ENCODE measurements at regions not wholly inside any gene's neighbourhood (a gene's known extent, or its start where the extent isn't known, plus 50 kb on each side); places are given as distances from the start of the nearest gene placed in this dataset.

DNA sequence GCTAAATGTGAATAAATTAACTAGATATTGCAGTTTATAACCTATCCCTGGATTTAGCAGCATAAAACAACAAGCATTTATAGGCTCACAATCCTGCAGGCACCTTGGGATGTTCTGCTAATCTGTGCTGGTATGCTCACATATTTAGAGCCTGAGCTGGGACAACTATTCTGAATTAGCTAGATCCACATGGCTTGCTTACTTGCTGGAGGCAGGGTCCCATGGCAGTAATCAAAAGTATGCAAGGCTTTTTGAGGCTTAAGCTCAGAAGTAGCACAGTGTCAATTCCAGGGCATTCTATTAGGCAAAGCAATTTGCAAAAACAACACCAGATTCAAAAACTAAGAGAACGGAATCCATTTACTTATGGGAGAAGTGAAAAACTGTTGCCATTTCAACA lies 745.0 kb upstream of the ACO1 start:
- H4K20me1 ChIP-seq (ENCODE audit: control insufficient read depth, insufficient read depth, low read depth, low read length), result no peaks in the 10 kb centered on the region
- no peaks in the 10 kb centered on the region for H3K4me1 ChIP-seq (ENCODE audit: control insufficient read depth, low read length)
- H3K4me2 ChIP-seq (ENCODE audit: low read length), result no peak overlapping the region
- no peaks in the 10 kb centered on the region for H3K36me3 ChIP-seq (ENCODE audit: control insufficient read depth, low read length)
- H3F3A ChIP-seq (ENCODE audit: control insufficient read depth, insufficient read depth), result no peaks in the 10 kb centered on the region
- H3K9me3 ChIP-seq (ENCODE audit: control insufficient read depth, insufficient read depth, low read length), result no peaks in the 10 kb centered on the region
- TF ChIP-seq, protein P1, sequence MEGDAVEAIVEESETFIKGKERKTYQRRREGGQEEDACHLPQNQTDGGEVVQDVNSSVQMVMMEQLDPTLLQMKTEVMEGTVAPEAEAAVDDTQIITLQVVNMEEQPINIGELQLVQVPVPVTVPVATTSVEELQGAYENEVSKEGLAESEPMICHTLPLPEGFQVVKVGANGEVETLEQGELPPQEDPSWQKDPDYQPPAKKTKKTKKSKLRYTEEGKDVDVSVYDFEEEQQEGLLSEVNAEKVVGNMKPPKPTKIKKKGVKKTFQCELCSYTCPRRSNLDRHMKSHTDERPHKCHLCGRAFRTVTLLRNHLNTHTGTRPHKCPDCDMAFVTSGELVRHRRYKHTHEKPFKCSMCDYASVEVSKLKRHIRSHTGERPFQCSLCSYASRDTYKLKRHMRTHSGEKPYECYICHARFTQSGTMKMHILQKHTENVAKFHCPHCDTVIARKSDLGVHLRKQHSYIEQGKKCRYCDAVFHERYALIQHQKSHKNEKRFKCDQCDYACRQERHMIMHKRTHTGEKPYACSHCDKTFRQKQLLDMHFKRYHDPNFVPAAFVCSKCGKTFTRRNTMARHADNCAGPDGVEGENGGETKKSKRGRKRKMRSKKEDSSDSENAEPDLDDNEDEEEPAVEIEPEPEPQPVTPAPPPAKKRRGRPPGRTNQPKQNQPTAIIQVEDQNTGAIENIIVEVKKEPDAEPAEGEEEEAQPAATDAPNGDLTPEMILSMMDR (IDR thresholded peaks at IDR 0.05; ENCODE audit: low read depth, low read length, poor library complexity, severe bottlenecking), result no peak
- no peak for TF ChIP-seq EZH2phosphoT487 (IDR thresholded peaks at IDR 0.05; ENCODE audit: borderline replicate concordance, low read length)
- H3K27me3 ChIP-seq (ENCODE audit: control insufficient read depth, low read length), result no peaks in the 10 kb centered on the region
- no peak overlapping the region for H3K27ac ChIP-seq (ENCODE audit: low read depth, low read length)
- no peak overlapping the region for H3K4me3 ChIP-seq (ENCODE audit: low read length)
- H3K9me2 ChIP-seq (replicated peaks; ENCODE audit: control insufficient read depth, low read length), result no peaks in the 10 kb centered on the region
- H3K79me2 ChIP-seq (ENCODE audit: control insufficient read depth, low read length), result no peaks in the 10 kb centered on the region

DNA sequence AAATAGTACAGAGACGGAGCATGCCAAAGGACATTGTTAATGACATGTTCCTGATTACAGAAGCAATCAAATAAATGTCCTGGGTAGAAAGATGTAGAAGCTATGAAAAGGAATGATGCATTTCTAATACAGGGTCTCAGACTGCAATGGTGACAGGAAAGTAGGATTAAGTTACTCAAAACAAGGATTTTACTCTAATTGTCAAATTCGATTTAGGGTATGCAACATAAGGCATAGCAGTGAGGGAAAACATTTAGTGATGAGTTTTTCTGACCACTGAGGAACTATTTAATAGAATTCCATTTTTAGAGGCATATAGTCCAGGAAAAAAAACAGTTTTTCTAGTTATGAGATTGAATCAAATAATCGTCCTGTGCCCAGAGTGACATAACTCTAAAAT lies 715.1 kb upstream of the ACO1 start:
- no peaks in the 10 kb centered on the region for H3K36me3 ChIP-seq (ENCODE audit: control insufficient read depth, low read length)
- H3K4me2 ChIP-seq (ENCODE audit: low read length), result no peak overlapping the region
- H3K9me2 ChIP-seq (replicated peaks; ENCODE audit: control insufficient read depth, low read length), result no peaks in the 10 kb centered on the region
- H3F3A ChIP-seq (ENCODE audit: control insufficient read depth, insufficient read depth), result no peaks in the 10 kb centered on the region
- H4K20me1 ChIP-seq (ENCODE audit: control insufficient read depth, insufficient read depth, low read depth, low read length), result no peaks in the 10 kb centered on the region
- H3K9me3 ChIP-seq (ENCODE audit: control insufficient read depth, insufficient read depth, low read length), result no peaks in the 10 kb centered on the region
- no peaks in the 10 kb centered on the region for H3K27me3 ChIP-seq (ENCODE audit: control insufficient read depth, low read length)
- no peaks in the 10 kb centered on the region for H3K79me2 ChIP-seq (ENCODE audit: control insufficient read depth, low read length)
- TF ChIP-seq, protein P1 (IDR thresholded peaks at IDR 0.05; ENCODE audit: low read depth, low read length, poor library complexity, severe bottlenecking), result no peak
- TF ChIP-seq EZH2phosphoT487 (IDR thresholded peaks at IDR 0.05; ENCODE audit: borderline replicate concordance, low read length), result no peak
- no peaks in the 10 kb centered on the region for H3K4me1 ChIP-seq (ENCODE audit: control insufficient read depth, low read length)
- no peak overlapping the region for H3K27ac ChIP-seq (ENCODE audit: low read depth, low read length)
- H3K4me3 ChIP-seq (ENCODE audit: low read length), result no peak overlapping the region

DNA sequence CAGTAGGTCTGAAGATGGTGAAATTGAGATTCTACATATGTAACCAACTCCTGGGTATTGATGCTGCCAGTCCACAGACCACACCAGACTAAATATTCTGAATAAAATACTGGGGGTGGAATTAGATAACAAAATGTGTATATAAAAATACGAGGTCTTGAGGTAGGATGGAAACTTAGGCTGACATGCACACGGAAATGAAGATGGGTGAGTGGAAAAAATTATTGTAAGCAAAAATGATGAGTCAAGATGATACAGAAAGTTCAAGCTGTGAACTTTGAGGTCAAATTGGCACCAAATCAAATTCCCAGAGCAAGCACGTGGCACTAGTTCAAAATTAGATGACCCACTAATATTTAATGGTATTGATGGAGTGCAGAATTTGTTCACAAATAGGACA lies 713.4 kb upstream of the ACO1 start:
- Histone ChIP-seq H3F3A (ENCODE audit: control insufficient read depth, insufficient read depth) (no peaks in the 10 kb centered on the region), H3K4me1 (ENCODE audit: control insufficient read depth, low read length) (no peaks in the 10 kb centered on the region), H3K36me3 (ENCODE audit: control insufficient read depth, low read length) (no peaks in the 10 kb centered on the region), H3K4me2 (ENCODE audit: low read length) (no peak overlapping the region), H3K27ac (ENCODE audit: low read depth, low read length) (no peak overlapping the region), H3K9me2 (replicated peaks; ENCODE audit: control insufficient read depth, low read length) (no peaks in the 10 kb centered on the region), H4K20me1 (ENCODE audit: control insufficient read depth, insufficient read depth, low read depth, low read length) (no peaks in the 10 kb centered on the region), H3K9me3 (ENCODE audit: control insufficient read depth, insufficient read depth, low read length) (no peaks in the 10 kb centered on the region), H3K27me3 (ENCODE audit: control insufficient read depth, low read length) (no peaks in the 10 kb centered on the region), H3K4me3 (ENCODE audit: low read length) (no peak overlapping the region), H3K79me2 (ENCODE audit: control insufficient read depth, low read length) (no peaks in the 10 kb centered on the region)
- TF ChIP-seq, protein P1 (IDR thresholded peaks at IDR 0.05; ENCODE audit: low read depth, low read length, poor library complexity, severe bottlenecking), result no peak
- TF ChIP-seq EZH2phosphoT487 (IDR thresholded peaks at IDR 0.05; ENCODE audit: borderline replicate concordance, low read length), result no peak

GRCh38 chr9:31674264-31674663 lies 710.2 kb upstream of the ACO1 start:
- Histone ChIP-seq H3K27me3 (ENCODE audit: control insufficient read depth, low read length) (no peaks in the 10 kb centered on the region), H3K36me3 (ENCODE audit: control insufficient read depth, low read length) (no peaks in the 10 kb centered on the region), H3K4me3 (ENCODE audit: low read length) (no peak overlapping the region), H3K79me2 (ENCODE audit: control insufficient read depth, low read length) (no peaks in the 10 kb centered on the region), H3K9me3 (ENCODE audit: control insufficient read depth, insufficient read depth, low read length) (no peaks in the 10 kb centered on the region), H3F3A (ENCODE audit: control insufficient read depth, insufficient read depth) (no peaks in the 10 kb centered on the region), H3K4me1 (ENCODE audit: control insufficient read depth, low read length) (no peaks in the 10 kb centered on the region), H4K20me1 (ENCODE audit: control insufficient read depth, insufficient read depth, low read depth, low read length) (no peaks in the 10 kb centered on the region), H3K4me2 (ENCODE audit: low read length) (no peak overlapping the region), H3K27ac (ENCODE audit: low read depth, low read length) (no peak overlapping the region), H3K9me2 (replicated peaks; ENCODE audit: control insufficient read depth, low read length) (no peaks in the 10 kb centered on the region)
- TF ChIP-seq, protein P1 (IDR thresholded peaks at IDR 0.05; ENCODE audit: low read depth, low read length, poor library complexity, severe bottlenecking), result no peak
- TF ChIP-seq EZH2phosphoT487 (IDR thresholded peaks at IDR 0.05; ENCODE audit: borderline replicate concordance, low read length), result no peak

All from DOHH2 (cell line).